Trophoblast cell (in vitro differentiated cells and primary cell): ENCODE measurements at regions not wholly inside any gene's neighbourhood (a gene's known extent, or its start where the extent isn't known, plus 50 kb on each side); places are given as distances from the start of the nearest gene placed in this dataset.

Experiments
- DNase-seq, 2 donors: peaks; one replicate each; pipeline ENCODE4 v3.0.0-alpha.2; 2016
- H2AFZ ChIP-seq: 2 replicates; pipeline ENCODE4 v1.6.1; 2013; ENCODE audit warnings: low read length, moderate library complexity, mild to moderate bottlenecking; ENCODE audit not compliant: insufficient read depth, poor library complexity
- H2AK5ac ChIP-seq: 2 replicates; pipeline ENCODE4 v1.6.1; 2013; ENCODE audit warnings: mild to moderate bottlenecking, low read length
- H2BK120ac ChIP-seq: 2 replicates; pipeline ENCODE4 v1.6.1; 2013; ENCODE audit warnings: low read length, mild to moderate bottlenecking, moderate library complexity; ENCODE audit not compliant: insufficient read depth, poor library complexity
- H2BK12ac ChIP-seq: 2 replicates; pipeline ENCODE4 v1.6.1; 2013; ENCODE audit warnings: mild to moderate bottlenecking, low read length, moderate library complexity
- H2BK5ac ChIP-seq: 2 replicates; pipeline ENCODE4 v1.6.1; 2013; ENCODE audit warnings: low read length, low read depth, moderate library complexity, mild to moderate bottlenecking; ENCODE audit not compliant: poor library complexity
- H3K14ac ChIP-seq: 2 replicates; pipeline ENCODE4 v1.6.1; 2013; ENCODE audit warnings: mild to moderate bottlenecking, low read length
- H3K18ac ChIP-seq: 2 replicates; pipeline ENCODE4 v1.6.1; 2013; ENCODE audit warnings: mild to moderate bottlenecking, low read length
- H3K23ac ChIP-seq: 2 replicates; pipeline ENCODE4 v1.6.1; 2013; ENCODE audit warnings: low read length
- H3K27ac ChIP-seq: 2 replicates; pipeline ENCODE4 v1.5.1; 2013; ENCODE audit warnings: low read depth, mild to moderate bottlenecking, inconsistent platforms, low read length, moderate library complexity
- H3K27me3 ChIP-seq: 2 replicates; pipeline ENCODE4 v1.6.1; 2013; ENCODE audit warnings: inconsistent platforms, mild to moderate bottlenecking, low read length, moderate library complexity; ENCODE audit not compliant: insufficient read depth
- H3K36me3 ChIP-seq, 2 experiments: 1 replicate in 1 of 2; 2 replicates in 1 of 2; pipeline ENCODE4 v1.6.1; 2013; ENCODE audit warnings: low read length in 2 of 2, mild to moderate bottlenecking in 2 of 2, moderate library complexity in 1 of 2; ENCODE audit not compliant: insufficient read depth in 2 of 2, control insufficient read depth in 1 of 2
- H3K4ac ChIP-seq: 2 replicates; pipeline ENCODE4 v1.6.1; 2013; ENCODE audit warnings: low read depth, mild to moderate bottlenecking, low read length, moderate library complexity
- H3K4me1 ChIP-seq, 2 experiments: 1 replicate in 1 of 2; 2 replicates in 1 of 2; pipeline ENCODE4 v1.6.1; 2013; ENCODE audit warnings: low read length in 2 of 2, mild to moderate bottlenecking in 2 of 2, moderate library complexity in 1 of 2; ENCODE audit not compliant: insufficient read depth in 2 of 2, control insufficient read depth in 1 of 2
- H3K4me2 ChIP-seq: 2 replicates; pipeline ENCODE4 v1.6.1; 2013; ENCODE audit warnings: inconsistent platforms, mild to moderate bottlenecking, low read length, moderate library complexity
- H3K4me3 ChIP-seq: 2 replicates; pipeline ENCODE4 v1.5.1; 2013; ENCODE audit warnings: mild to moderate bottlenecking, low read depth, low read length, inconsistent platforms
- H3K79me1 ChIP-seq: one replicate; pipeline ENCODE4 v1.6.1; 2013; ENCODE audit warnings: low read length
- H3K79me2 ChIP-seq: 2 replicates; pipeline ENCODE4 v1.6.1; 2013; ENCODE audit warnings: low read length, mild to moderate bottlenecking; ENCODE audit not compliant: control insufficient read depth, insufficient read depth, poor library complexity
- H3K9ac ChIP-seq: 2 replicates; pipeline ENCODE4 v1.6.1; 2013; ENCODE audit warnings: mild to moderate bottlenecking, low read length
- H3K9me3 ChIP-seq: 2 replicates; pipeline ENCODE4 v1.6.1; 2013; ENCODE audit warnings: low read depth, mild to moderate bottlenecking, control low read depth, inconsistent platforms, low read length; ENCODE audit not compliant: insufficient read depth
- H4K12ac ChIP-seq: 2 replicates; pipeline ENCODE4 v1.6.1; 2013; ENCODE audit warnings: low read depth, mild to moderate bottlenecking, low read length, moderate library complexity
- H4K8ac ChIP-seq: 2 replicates; pipeline ENCODE4 v1.6.1; 2013; ENCODE audit warnings: low read depth, mild to moderate bottlenecking, low read length, moderate library complexity
- H4K91ac ChIP-seq: one replicate; pipeline ENCODE4 v1.6.1; 2013; ENCODE audit warnings: low read depth, mild to moderate bottlenecking, low read length, moderate library complexity
- WGBS: extraction: QIAGEN DNeasy Blood & Tissue Kit; methylation state at CpG from one replicate; pipeline ENCODE4 v1.1.7; 2013; ENCODE audit warnings: missing lambda C conversion rate; ENCODE audit not compliant: insufficient read length, insufficient coverage; ENCODE audit errors: extremely low coverage; 5-methylcytosine and 5-hydroxymethylcytosine counted together

DNA sequence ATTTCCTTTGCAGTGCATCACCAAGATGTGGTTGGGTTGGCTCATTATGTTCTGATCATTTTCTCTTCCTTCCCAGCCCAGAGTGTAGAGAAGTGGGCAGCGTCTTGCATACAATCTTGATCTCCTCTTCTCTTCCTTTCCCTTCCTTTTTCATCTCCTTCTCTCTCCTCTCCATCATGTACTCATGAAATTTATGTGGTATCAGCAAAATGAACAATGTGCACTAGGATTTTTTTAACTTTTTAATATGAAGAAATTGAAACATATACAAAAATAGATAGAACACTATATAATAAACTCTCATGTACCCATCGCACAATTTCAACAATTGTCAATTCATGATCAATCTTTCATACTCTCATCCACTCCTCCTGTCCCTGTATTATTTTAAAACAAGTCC is 593.5 kb downstream of the BCOR start:
- H2AFZ ChIP-seq, result no peak overlapping the region
- no peak overlapping the region for H3K4me2 ChIP-seq
- no peaks in the 10 kb centered on the region for H3K27me3 ChIP-seq
- no peak overlapping the region for H2BK12ac ChIP-seq
- no peak overlapping the region for H3K18ac ChIP-seq
- no peak overlapping the region for H4K8ac ChIP-seq
- H3K27ac ChIP-seq, result no peak overlapping the region
- no peak overlapping the region for H3K14ac ChIP-seq
- H3K79me1 ChIP-seq, result no peaks in the 10 kb centered on the region
- no peak overlapping the region for H4K91ac ChIP-seq
- WGBS, result no CpG with 5 or more reads among the region's 2 CpGs
- H3K4ac ChIP-seq, result no peak overlapping the region
- H3K9me3 ChIP-seq, result no peaks in the 10 kb centered on the region
- H3K4me1 ChIP-seq, result no peaks in the 10 kb centered on the region
- no peak overlapping the region for H2AK5ac ChIP-seq
- no peak overlapping the region for H2BK5ac ChIP-seq
- no peak overlapping the region for H3K9ac ChIP-seq
- H2BK120ac ChIP-seq, result no peak overlapping the region
- no peak overlapping the region for H3K4me3 ChIP-seq
- no peak overlapping the region for H3K23ac ChIP-seq
- no peaks in the 10 kb centered on the region for H3K79me2 ChIP-seq
- no peak for DNase-seq
- no peaks in the 10 kb centered on the region for H3K36me3 ChIP-seq
- no peak overlapping the region for H4K12ac ChIP-seq

DNA sequence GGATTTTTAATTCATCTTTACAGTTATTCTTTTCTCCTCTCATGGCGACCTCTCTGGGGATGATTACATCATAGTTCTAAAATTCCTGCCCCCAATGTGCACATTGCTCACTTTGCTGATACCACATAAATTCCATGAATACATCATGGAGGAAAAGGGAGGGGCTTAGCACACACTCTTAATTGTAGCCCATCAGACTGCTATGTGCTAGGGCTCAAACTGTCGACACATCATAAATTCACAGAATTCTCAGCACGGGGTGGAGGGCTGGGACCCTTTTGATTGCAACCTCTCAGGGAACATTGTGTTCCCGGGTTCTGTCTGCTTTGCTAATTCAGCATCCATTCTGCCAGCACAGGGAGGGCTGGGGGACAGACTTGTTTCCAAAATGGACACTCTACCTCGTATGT is 592.9 kb downstream of the BCOR start:
- no peak overlapping the region for H2BK12ac ChIP-seq
- no peaks in the 10 kb centered on the region for H3K36me3 ChIP-seq
- H3K4me3 ChIP-seq, result no peak overlapping the region
- no peak overlapping the region for H4K8ac ChIP-seq
- H3K9ac ChIP-seq, result no peak overlapping the region
- H3K14ac ChIP-seq, result no peak overlapping the region
- H2AK5ac ChIP-seq, result no peak overlapping the region
- no peaks in the 10 kb centered on the region for H3K79me1 ChIP-seq
- H3K4ac ChIP-seq, result no peak overlapping the region
- no peak overlapping the region for H2AFZ ChIP-seq
- no peaks in the 10 kb centered on the region for H3K79me2 ChIP-seq
- H2BK5ac ChIP-seq, result no peak overlapping the region
- H3K18ac ChIP-seq, result no peak overlapping the region
- H3K27me3 ChIP-seq, result no peaks in the 10 kb centered on the region
- DNase-seq, result no peak
- no peak overlapping the region for H4K12ac ChIP-seq
- no peak overlapping the region for H3K23ac ChIP-seq
- H3K9me3 ChIP-seq, result no peaks in the 10 kb centered on the region
- H3K4me1 ChIP-seq, result no peaks in the 10 kb centered on the region
- H3K4me2 ChIP-seq, result no peak overlapping the region
- H3K27ac ChIP-seq, result no peak overlapping the region
- no peak overlapping the region for H4K91ac ChIP-seq
- no peak overlapping the region for H2BK120ac ChIP-seq
- WGBS, result no CpG with 5 or more reads among the region's 5 CpGs

DNA sequence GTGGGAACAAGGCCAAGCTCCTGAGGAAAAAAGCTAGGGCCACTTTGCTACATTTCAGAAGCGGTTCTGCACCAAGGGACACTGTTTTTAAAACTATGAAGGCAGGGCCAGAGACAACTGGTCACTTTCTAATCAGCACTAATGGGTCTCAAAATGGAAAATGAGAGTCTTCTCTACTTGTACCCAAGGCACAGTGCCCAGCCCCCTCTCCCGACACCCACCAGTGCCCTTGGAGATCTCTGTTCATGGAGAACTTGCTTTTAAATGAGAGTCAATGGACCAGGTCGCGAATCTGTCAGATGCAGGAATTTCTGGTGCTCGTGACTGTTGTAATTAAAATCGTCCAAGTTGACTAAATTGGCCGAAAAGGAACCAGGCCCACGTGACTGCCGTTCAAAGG is 591.6 kb downstream of the BCOR start:
- Histone ChIP-seq H3K4me2 (no peak overlapping the region), H3K4me3 (no peak overlapping the region)

DNA sequence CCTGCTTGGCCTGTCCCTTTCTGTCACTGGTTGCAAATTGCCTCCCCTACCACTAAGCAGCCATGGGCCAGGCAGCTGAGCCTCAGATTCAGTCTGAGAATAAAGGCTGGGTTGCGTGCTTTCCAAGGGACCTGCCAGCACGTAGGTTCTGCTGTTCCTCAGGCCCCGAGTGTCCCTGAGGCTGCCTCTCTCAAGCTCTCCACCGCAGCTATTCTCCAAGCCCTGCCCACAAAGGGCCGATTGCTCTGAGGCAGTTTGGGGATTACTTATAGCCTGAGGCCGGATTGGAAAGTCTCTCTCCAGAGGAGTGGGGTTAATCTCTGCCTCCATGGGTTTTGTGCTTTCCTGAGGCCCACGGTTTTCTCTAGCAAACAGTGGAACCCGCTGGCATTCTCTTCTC is 590.7 kb downstream of the BCOR start:
- Histone ChIP-seq H4K91ac (no peak overlapping the region), H3K14ac (no peak overlapping the region), H2BK120ac (no peak overlapping the region), H3K79me2 (no peaks in the 10 kb centered on the region), H2BK12ac (no peak overlapping the region), H3K23ac (no peak overlapping the region), H2AFZ (no peak overlapping the region), H3K18ac (no peak overlapping the region), H3K4ac (no peak overlapping the region), H3K9me3 (no peaks in the 10 kb centered on the region), H3K36me3 (no peaks in the 10 kb centered on the region), H2BK5ac (no peak overlapping the region), H3K9ac (no peak overlapping the region), H3K4me3 (no peak overlapping the region), H3K4me1 (no peaks in the 10 kb centered on the region), H3K4me2 (no peak overlapping the region), H2AK5ac (no peak overlapping the region), H3K27ac (no peak overlapping the region), H4K8ac (no peak overlapping the region), H3K79me1 (no peaks in the 10 kb centered on the region), H4K12ac (no peak overlapping the region), H3K27me3 (no peaks in the 10 kb centered on the region)
- WGBS, result no CpG with 5 or more reads among the region's 8 CpGs
- no peak for DNase-seq

More for the DNA sequence above, 591.6 kb downstream of the BCOR start:
- DNase-seq, result no peak
- Histone ChIP-seq H3K27me3 (no peaks in the 10 kb centered on the region), H4K91ac (no peak overlapping the region), H3K23ac (no peak overlapping the region), H2BK12ac (no peak overlapping the region), H3K18ac (no peak overlapping the region), H3K36me3 (no peaks in the 10 kb centered on the region), H2BK120ac (no peak overlapping the region), H3K14ac (no peak overlapping the region), H2BK5ac (no peak overlapping the region), H4K12ac (no peak overlapping the region), H3K4me1 (no peaks in the 10 kb centered on the region), H2AK5ac (no peak overlapping the region), H3K9me3 (no peaks in the 10 kb centered on the region), H3K79me2 (no peaks in the 10 kb centered on the region), H2AFZ (no peak overlapping the region), H3K4ac (no peak overlapping the region), H3K9ac (no peak overlapping the region), H3K79me1 (no peaks in the 10 kb centered on the region), H3K27ac (no peak overlapping the region), H4K8ac (no peak overlapping the region)
- WGBS, result no CpG with 5 or more reads among the region's 9 CpGs
